Fibroblast of the conjunctiva (primary cell): ENCODE measurements at regions not wholly inside any gene's neighbourhood (a gene's known extent, or its start where the extent isn't known, plus 50 kb on each side); places are given as distances from the start of the nearest gene placed in this dataset.
"Not testable (repeated sequence)": the region's sequence is repeated elsewhere in the genome, so short reads cannot be mapped to it uniquely, and the experiment has no call there.

ENCODE experiments used
- DNase-seq: peaks from one replicate; pipeline ENCODE4 v3.0.0-alpha.2; 2010; ENCODE audit warnings: low read depth

GRCh38 chr7:34487391-34488115 lies 170.5 kb upstream of the NPSR1 start:
- DNase-seq = no peak

- DNase-seq = no peak
These were observed 169.3 kb upstream of the NPSR1 start for GRCh38 chr7:34488766-34489165.

GRCh38 chr7:34491899-34492298 lies 166.1 kb upstream of the NPSR1 start:
- DNase-seq = no peak

- DNase-seq = no peak
These were observed 164.3 kb upstream of the NPSR1 start for GRCh38 chr7:34493752-34494151.

- no peak for DNase-seq
These were observed 160.8 kb upstream of the NPSR1 start for GRCh38 chr7:34497153-34497777.

- DNase-seq = no peak
These were observed 156.9 kb upstream of the NPSR1 start for GRCh38 chr7:34501156-34501555.

GRCh38 chr7:34507191-34507590 lies 150.8 kb upstream of the NPSR1 start:
- DNase-seq = no peak

GRCh38 chr7:34523226-34523918 lies 134.6 kb upstream of the NPSR1 start:
- no peak for DNase-seq

- DNase-seq = no peak
These were observed 127.8 kb upstream of the NPSR1 start for GRCh38 chr7:34530259-34530658.

GRCh38 chr7:34539003-34539402 lies 119.0 kb upstream of the NPSR1 start:
- no peak for DNase-seq

GRCh38 chr7:34544621-34545020 lies 113.4 kb upstream of the NPSR1 start:
- DNase-seq = no peak

- DNase-seq = no peak
These were observed 107.0 kb upstream of the NPSR1 start for GRCh38 chr7:34550996-34551395.

- DNase-seq = no peak
These were observed 105.5 kb upstream of the NPSR1 start for GRCh38 chr7:34552502-34552901.

- DNase-seq = no peak
These were observed 100.0 kb upstream of the NPSR1 start for GRCh38 chr7:34558022-34558421.

GRCh38 chr7:34564091-34564490 lies 93.9 kb upstream of the NPSR1 start:
- DNase-seq = no peak

- no peak for DNase-seq
These were observed 90.1 kb upstream of the NPSR1 start for GRCh38 chr7:34567906-34568305.

GRCh38 chr7:34569975-34570699 lies 87.9 kb upstream of the NPSR1 start:
- no peak for DNase-seq

- DNase-seq = no peak
These were observed 83.0 kb upstream of the NPSR1 start for GRCh38 chr7:34575006-34575405.

- DNase-seq = not testable (repeated sequence)
These were observed 80.1 kb upstream of the NPSR1 start for GRCh38 chr7:34577934-34578333.

GRCh38 chr7:34581698-34582097 lies 76.3 kb upstream of the NPSR1 start:
- DNase-seq = not testable (repeated sequence)

- no peak for DNase-seq
These were observed 73.5 kb upstream of the NPSR1 start for GRCh38 chr7:34584526-34584925.

GRCh38 chr7:34596887-34597286 lies 61.1 kb upstream of the NPSR1 start:
- DNase-seq = no peak
